Stimulated activated CD8-positive, alpha-beta memory T cell treated with anti-CD3 and anti-CD28 coated beads, Interleukin-7, amount 100 ng/mL, for 1 hour (primary cell): ENCODE measurements at regions not wholly inside any gene's neighbourhood (a gene's known extent, or its start where the extent isn't known, plus 50 kb on each side); places are given as distances from the start of the nearest gene placed in this dataset.
"Not testable (repeated sequence)": the region's sequence is repeated elsewhere in the genome, so short reads cannot be mapped to it uniquely, and the experiment has no call there.

Experiments used
- DNase-seq, 2 donors: peaks; one replicate each; pipeline ENCODE4 v3.0.0-alpha.2; 2020; ENCODE audit warnings: low read depth in 2 of 2

- DNase-seq = no peak
Observed at GRCh38 chr2:195537811-195538210, 119.2 kb upstream of the SLC39A10 start.

DNA sequence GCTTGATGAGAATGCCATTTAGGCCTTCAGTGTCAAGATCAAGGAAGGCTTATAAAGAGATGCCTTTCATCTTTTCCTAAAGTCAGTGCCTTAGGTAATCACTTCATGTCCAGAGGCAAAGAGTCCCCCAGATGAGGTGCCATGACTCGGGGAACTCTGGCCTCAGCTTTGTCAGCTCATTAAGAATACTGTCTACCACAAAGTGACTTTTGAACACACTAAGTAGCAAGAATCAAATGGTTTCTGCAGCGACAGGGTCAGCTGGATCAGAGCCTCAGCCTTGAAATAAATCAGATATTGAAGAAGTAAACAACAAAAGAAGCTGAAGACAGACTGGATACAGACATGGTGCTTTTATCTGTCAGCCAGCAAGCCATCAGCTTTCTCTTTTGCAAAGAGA, 120.1 kb upstream of the SLC39A10 start:
- no peak for DNase-seq

DNA sequence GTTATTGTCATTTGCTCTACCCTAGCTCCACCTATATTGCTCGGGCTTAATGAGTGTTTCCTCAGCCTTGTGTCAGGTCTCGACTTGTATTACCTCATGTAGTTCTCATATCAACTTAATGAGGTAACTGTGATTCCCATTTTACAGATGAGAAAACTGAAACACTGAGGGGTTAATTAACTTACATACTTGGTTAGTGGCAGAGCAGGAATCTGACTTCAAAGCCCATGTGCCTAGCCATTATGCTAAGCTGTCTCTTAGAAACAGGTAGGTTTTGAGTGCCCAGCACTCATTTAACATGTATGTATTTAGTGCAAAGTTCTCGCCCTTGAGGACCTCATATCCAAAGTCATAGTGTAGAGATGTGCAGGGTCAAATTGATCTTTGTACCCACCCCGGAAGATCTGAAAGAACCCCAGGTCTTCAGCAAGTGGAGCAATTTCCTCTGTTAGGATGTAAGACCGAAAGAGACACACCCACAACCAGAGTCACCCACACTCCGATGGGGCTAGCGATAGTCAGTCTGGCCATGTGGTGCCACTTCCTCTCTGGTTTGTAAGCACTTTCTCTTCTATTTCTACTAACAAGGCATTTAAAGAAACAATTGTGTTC, 121.0 kb upstream of the SLC39A10 start:
- peak; percentile 31 to 45 for DNase-seq

DNA sequence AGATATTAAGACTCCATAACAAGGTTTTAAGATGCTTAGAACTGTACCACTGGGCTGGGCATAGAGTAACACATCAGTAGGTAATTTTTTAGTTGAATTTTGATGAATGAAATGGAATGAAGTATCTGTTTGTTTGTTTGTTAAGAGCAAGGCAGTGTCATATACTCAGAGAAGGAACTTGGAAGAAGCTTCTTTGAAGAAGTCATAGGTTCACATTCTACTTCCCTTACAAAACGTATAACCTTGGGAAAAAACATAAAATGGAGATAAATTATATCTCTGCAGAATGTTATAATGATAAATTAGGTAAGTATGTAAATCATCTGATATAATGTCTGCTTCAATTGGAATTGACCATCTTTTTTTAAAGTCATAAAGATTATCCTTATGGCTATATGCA, 122.1 kb upstream of the SLC39A10 start:
- DNase-seq = no peak

DNA sequence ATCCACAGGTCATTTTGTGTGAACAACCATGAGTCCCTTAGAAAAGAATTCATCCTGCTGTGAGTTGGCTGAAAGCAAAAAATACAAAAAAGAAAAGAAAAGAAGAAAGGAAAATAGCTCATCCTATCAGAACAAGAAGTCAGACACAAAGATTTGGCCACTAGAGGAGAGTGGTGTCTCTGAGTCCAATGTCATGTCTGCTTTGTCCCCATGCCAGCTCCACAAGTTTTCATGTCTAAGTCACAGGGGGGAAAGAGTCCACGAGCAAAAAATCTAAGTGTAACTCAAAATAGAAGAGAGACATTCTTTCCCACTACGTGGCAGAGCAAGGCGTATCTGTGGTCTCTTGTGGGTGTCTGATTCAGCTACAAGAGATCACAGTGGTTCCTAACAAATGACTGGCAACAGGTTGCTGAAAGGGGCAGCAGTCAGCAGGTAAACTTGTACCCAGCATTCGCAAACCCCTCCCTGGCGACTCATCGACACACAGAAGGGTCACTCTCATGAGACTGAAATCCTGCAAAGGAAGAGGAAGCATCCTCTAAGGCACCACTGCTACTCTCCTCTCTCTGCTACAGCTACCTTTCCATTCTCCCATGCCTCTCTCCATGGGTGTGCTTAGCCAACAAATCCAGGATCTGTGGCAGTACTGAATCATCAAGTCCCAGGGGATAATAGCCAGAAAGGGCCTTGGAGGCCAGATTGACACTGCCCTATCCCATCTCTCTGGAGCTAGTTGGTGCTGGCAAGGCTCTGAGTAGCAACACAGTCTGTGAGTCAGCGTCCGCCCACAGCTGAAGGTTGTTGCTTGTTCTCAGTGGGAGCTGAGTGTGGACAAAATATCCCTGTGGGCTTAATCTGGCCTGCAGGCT, 123.0 kb upstream of the SLC39A10 start:
- peak; percentile 23 to 24 for DNase-seq

DNA sequence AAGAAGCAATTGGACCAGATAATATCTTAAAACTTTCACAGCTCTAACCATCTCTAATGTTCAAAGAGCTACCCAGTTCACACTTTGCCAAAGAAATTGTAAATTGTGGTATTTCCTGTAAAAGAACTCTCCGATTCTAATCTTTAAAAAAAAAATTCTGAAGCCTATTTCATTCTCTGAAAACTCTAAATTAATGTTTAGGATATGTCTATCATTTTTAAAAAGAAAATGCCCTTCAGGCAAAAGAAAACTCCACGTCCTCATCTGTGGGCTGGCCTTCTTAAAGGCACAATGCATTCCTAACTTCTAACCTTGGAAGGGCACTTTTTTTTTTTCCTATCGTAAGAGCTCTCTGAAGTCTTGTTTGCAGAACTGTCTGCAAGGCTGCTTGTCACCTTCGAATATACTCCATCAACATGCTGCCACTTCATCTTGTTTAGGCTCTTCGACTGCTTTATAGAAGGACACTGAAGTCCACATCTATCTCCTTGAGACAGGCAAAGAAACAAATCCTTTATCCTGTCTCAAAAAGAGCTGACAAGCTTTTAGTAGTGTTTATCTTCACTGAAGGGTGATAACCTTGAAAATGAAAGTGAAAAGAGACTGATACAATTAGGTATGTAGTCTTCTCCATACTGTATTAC, 124.3 kb upstream of the SLC39A10 start:
- no peak for DNase-seq

DNA sequence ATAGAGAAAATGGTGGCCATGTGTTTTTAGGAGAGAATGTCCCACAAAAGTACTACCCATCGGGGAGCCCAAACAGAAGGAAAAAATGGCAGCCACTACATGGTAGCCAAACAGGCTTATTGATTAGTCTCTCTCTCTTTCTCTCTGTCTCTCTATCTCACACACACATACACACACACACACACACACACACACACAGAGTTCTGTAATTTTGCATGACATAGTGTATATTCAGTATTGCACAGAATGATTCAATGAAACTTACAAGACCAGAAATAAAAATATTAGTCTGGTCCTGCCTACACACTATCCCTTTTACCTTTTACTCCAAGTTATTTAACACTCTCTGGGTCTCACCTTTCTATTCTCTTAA, 124.8 kb upstream of the SLC39A10 start:
- no peak for DNase-seq

DNA sequence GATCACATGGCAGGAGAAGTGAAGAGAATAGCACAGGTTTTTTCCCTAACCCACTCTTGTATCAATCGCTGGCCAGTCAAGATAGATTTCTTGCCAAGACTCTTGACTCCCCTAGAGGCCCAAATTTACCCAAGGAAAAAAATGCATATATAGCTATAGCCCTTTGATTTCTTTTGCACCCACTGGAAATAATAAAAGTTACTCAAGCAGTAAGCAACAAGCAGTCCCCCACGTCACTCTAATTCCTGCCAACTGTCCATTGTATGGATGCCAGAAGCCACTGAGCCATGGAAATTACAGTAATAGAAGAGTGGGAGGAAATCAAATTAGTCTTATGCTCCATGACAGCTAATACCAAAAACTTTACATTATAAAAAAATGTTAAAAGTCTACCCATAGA, 125.3 kb upstream of the SLC39A10 start:
- no peak for DNase-seq

GRCh38 chr2:195523242-195523641, 133.8 kb upstream of the SLC39A10 start:
- DNase-seq = not testable (repeated sequence)

DNA sequence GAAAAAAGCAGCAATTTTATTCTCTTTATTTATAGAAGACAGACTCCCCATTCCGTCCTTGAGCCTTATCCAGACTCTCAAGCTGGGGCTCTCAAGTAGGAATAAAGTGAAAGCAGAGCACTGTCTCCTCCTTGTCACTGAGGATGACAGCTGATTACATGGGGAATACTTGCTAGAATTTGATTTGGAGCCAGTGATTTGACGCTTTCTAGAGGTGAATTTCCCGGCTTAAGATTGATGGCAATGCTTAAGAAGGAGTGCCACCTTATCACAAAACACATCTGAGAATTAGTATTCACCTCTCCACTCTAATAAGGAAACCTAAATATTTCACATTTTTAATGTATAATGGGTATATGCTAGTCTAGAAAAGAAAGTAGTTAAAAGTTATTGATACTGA, 135.4 kb upstream of the SLC39A10 start:
- no peak for DNase-seq

DNA sequence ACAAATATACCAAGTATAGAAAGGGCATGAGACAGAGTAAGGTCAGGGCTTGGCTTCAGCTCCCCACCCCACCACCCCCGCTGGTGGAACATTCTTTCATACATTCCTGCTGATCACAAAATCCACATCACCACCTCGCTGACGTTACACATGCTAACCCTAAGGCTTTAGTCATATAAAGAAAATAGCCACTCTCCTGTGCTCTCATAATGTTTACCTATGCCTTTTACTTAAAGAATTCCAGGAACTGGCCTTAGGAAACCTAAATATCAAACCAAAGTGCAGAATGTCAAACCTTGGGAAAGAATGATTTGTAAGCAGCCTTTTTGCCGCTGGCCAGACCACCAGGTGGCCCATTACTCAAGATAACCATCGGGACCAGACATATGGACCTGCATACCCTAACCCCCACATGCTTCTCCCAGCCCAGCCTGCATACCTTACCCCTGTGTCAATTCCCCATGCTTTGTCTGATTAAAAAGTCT, 136.3 kb upstream of the SLC39A10 start:
- no peak for DNase-seq

DNA sequence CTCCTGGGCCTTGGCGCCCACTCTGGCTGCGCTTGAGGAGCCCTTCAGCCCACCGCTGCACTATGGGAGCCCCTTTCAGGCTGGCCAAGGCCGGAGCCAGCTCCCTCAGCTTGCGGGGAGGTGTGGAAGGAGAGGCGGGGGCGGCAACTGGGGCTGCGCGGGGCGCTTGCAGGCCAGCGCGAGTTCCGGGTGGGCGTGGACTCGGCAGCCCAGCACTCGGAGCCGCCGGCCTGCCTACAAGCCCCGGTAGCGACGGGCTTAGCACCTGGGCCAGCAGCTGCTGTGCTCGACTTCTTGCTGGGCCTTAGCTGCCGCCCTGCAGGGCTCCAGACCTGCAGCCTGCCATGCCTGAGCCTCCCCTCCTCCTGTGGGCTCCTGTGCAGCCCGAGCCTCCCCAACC, 141.5 kb upstream of the SLC39A10 start:
- DNase-seq = no peak

DNA sequence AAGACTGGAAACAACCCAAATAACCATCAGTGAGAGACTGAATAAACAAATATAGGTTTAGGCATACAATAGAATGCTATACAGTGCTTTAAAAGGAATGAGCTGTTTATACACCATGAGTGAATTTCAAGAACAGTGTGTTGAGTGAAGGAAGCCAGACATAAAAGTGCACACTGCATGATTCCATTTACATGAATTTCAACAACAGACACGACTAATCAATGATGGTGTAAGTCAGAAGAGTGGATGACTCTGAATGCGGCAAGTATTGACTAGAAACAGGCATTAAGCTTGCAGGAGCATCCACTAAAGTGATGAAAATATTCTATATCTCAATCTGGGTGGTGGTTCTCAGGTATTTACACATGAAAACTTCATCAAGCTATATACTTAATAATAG, 142.7 kb upstream of the SLC39A10 start:
- DNase-seq = no peak

DNA sequence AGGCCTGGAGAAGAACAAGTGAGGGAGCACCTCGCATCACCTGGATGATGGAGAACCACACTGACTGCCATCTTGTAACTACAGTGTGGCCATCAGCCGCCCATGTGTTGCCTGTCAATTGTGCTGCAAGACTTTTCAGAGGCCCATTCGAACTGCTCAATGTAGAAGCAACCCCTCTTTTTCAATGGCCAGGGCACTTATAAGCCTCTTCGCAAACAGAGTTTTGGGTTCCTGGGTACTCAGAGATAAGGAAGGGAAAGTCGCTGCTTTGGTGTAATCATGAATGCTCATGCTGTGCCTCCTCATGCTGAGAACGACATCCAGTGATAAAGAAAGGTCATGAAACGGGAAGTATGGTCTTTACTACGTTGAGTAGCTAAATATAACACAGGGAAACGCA, 143.9 kb upstream of the SLC39A10 start:
- no peak for DNase-seq

DNA sequence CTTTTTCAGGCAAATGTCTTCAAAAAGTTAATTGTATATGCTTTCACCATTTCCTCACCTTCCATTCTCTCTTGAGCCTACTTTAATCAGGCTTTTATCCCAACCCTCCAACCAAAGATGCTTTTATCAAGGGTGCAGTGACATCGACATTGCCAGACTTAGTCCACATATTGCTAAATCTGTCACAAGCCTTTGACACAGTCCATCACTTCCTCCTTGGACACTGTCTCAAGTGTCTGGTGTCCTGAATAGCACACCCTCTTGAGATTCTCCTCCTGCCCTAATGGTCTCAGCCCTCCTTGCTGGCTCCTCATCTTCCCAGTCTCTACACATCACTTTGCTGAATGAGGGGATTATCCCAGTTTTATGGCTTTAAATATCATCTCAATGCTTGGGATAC, 147.5 kb upstream of the SLC39A10 start:
- DNase-seq = no peak

GRCh38 chr2:195508139-195508455, 148.9 kb upstream of the SLC39A10 start:
- no peak for DNase-seq

- no peak for DNase-seq
Observed at GRCh38 chr2:195507447-195508138, 149.4 kb upstream of the SLC39A10 start.

DNA sequence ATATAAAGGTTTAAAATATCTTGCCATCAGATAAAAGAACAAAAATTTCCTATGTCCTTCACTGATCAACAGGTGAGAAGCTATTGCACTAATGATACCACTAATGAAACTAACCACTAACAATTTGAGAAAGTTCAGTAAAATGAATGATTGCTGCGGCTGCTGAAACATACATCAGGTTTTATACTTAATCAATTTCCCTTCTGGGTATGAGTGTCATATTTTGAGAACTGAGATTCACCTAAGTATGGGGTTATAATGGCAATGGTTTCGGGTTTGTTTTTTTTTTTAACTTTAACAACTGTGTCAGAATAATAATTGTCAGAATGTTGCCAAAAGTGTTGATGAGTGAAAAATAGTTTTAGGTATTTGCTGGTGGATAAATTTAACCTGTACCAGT, 151.3 kb upstream of the SLC39A10 start:
- DNase-seq = no peak

DNA sequence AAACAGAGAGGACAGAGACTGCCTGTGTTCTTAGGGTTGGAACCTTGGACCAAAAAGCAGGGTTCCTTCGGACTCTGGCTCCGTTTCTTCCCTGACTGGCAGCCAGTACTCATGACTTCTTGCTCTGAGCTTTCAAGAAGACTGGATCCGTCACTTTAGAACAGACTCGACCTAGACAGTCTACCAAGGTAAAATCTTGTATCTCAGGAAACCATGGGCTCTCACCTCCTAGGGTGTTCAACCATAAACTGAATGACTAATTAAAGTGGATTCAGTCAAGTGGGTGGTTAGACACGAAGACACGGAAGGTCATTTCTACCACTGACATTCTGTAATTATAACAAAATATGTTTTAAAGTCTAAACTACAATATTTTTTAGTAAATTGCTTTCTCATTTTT, 153.8 kb upstream of the SLC39A10 start:
- DNase-seq = no peak

DNA sequence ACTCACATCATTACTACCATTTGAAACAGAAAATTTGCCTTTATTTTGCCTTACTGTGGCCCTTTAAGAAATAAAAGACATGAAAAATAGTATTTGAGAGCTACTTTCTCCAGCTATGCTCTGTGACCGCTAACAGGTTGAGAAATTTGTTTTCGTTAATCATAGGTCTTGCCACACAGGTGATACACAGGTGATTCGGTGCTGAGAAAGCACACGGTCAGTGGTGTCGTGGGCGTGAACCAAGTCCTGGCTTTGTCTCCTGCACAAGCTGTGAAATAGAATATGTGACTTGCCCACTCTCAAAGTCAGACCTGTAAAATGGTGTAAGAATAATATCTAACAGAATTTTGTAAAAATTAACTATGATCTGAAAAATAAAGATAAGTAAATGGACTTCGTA, 155.3 kb upstream of the SLC39A10 start:
- DNase-seq = no peak

DNA sequence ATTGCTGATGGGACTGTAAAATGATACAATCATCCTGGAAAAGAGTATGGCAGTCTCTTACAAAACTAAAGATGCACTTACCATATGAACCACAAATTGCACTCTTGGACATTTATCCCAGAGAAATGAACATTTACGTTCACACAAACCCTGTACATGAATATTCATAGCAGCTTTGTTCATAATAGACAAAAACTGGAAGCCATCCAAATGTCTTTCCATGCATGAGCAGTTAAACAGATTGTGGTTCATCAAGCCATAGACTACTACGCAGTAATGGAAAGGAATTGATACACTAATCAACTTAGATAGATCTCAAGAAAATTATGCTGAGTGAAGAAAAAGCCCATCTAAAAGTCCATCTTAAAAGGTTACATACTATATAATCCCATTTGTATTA, 156.1 kb upstream of the SLC39A10 start:
- no peak for DNase-seq

- DNase-seq = no peak
Observed at GRCh38 chr2:195498839-195499490, 158.1 kb upstream of the SLC39A10 start.
